ENCODE measurements at regions not wholly inside any gene's neighbourhood (a gene's known extent, or its start where the extent isn't known, plus 50 kb on each side); places are given as distances from the start of the nearest gene placed in this dataset.

DNA sequence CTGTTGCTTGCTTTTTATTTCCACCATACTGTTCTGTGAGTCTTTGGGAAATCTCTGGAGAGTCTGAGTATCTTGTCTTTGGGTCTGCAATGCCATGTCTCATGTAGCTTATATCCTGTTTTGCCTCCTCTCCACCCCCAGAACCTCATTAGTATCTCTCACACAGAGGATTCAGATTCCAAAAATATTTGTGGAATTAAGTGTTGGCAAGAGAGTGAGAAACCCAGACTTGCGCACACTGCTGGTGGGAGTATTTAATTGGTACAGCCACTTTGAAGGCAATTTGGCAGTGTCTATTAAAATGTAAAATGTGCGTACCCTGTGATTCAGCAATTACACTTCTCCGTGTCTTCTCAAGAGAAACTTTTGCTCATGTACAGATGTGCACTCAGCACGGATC, 68.6 kb downstream of the ZNF621 start:
- Histone ChIP-seq H3K9me3 (ENCODE audit: low read depth, low read length) (no peaks in the 10 kb centered on the region), H2AFZ (ENCODE audit: low read length) (no peak overlapping the region), H3K4me3 (ENCODE audit: insufficient read depth, low read length) (no peak overlapping the region), H3K79me2 (ENCODE audit: insufficient read depth, low read length) (no peaks in the 10 kb centered on the region), H3K27ac (ENCODE audit: low read depth, low read length) (no peak overlapping the region), H3K27me3 (ENCODE audit: insufficient read depth, low read length) (no peaks in the 10 kb centered on the region), H3K36me3 (ENCODE audit: insufficient read depth, low read length) (no peaks in the 10 kb centered on the region), H4K20me1 (ENCODE audit: insufficient read depth, low read length) (no peaks in the 10 kb centered on the region), H3K4me1 (ENCODE audit: insufficient read depth, low read length) (peaks cover 4% of the 10 kb centered on the region), H3K4me2 (ENCODE audit: insufficient read depth, low read length) (no peak overlapping the region)
- TF ChIP-seq, protein P1, sequence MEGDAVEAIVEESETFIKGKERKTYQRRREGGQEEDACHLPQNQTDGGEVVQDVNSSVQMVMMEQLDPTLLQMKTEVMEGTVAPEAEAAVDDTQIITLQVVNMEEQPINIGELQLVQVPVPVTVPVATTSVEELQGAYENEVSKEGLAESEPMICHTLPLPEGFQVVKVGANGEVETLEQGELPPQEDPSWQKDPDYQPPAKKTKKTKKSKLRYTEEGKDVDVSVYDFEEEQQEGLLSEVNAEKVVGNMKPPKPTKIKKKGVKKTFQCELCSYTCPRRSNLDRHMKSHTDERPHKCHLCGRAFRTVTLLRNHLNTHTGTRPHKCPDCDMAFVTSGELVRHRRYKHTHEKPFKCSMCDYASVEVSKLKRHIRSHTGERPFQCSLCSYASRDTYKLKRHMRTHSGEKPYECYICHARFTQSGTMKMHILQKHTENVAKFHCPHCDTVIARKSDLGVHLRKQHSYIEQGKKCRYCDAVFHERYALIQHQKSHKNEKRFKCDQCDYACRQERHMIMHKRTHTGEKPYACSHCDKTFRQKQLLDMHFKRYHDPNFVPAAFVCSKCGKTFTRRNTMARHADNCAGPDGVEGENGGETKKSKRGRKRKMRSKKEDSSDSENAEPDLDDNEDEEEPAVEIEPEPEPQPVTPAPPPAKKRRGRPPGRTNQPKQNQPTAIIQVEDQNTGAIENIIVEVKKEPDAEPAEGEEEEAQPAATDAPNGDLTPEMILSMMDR (IDR thresholded peaks at IDR 0.05; ENCODE audit: extremely low read depth, low read depth, low read length) = no peak
- DNase-seq (ENCODE audit: insufficient read length, low spot score, missing footprints) = no peak

DNA sequence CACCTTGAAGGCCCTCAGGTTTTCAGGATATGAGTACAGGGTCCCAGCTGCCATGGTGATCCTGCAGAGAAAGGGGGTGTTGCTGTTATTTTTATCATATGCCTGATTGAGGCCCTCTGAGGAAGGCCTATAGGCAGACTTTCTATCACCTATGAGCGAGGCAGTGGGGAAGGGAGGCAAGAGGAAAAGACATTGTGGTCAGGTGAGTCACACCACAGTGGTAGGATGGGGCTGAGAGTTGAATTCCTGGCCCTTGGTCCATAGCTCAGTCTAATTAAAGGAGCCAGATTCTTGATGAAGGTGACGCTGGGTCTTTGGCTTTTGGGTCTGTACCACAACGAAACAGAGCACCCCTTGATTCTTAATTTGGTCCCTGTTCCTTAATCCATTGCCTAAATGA, 72.7 kb downstream of the ZNF621 start:
- Histone ChIP-seq H3K4me2 (ENCODE audit: insufficient read depth, low read length) (no peak overlapping the region), H3K4me3 (ENCODE audit: insufficient read depth, low read length) (no peak overlapping the region), H3K27me3 (ENCODE audit: insufficient read depth, low read length) (no peaks in the 10 kb centered on the region), H3K36me3 (ENCODE audit: insufficient read depth, low read length) (no peaks in the 10 kb centered on the region), H3K27ac (ENCODE audit: low read depth, low read length) (no peak overlapping the region), H4K20me1 (ENCODE audit: insufficient read depth, low read length) (no peaks in the 10 kb centered on the region), H3K4me1 (ENCODE audit: insufficient read depth, low read length) (peaks cover 4% of the 10 kb centered on the region), H3K9me3 (ENCODE audit: low read depth, low read length) (no peaks in the 10 kb centered on the region), H3K79me2 (ENCODE audit: insufficient read depth, low read length) (no peaks in the 10 kb centered on the region), H2AFZ (ENCODE audit: low read length) (no peak overlapping the region)
- TF ChIP-seq, protein P1 (IDR thresholded peaks at IDR 0.05; ENCODE audit: extremely low read depth, low read depth, low read length) = no peak
- no peak for DNase-seq (ENCODE audit: insufficient read length, low spot score, missing footprints)

DNA sequence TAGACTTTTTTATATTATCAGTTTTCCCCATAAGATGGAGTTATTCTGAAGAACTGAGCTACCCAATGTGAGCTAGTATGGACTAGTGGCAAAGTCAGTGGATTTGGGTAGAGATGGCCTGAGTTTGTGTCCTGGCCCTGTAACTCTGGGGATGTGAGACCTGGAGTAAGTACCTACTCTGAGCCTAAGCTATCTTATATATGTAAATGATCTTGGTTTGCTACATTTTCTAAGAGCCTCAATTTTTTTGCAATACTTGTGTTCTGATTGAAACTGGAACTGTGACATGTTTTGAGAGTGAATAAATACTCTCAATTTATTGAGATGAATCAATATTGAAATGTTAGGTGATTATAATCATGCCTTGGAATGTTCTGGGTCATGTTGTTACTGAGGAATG, 73.6 kb downstream of the ZNF621 start:
- TF ChIP-seq, protein P1 (IDR thresholded peaks at IDR 0.05; ENCODE audit: extremely low read depth, low read depth, low read length) = no peak
- Histone ChIP-seq H3K4me3 (ENCODE audit: insufficient read depth, low read length) (no peak overlapping the region), H3K79me2 (ENCODE audit: insufficient read depth, low read length) (no peaks in the 10 kb centered on the region), H3K27ac (ENCODE audit: low read depth, low read length) (no peak overlapping the region), H3K9me3 (ENCODE audit: low read depth, low read length) (no peaks in the 10 kb centered on the region), H3K27me3 (ENCODE audit: insufficient read depth, low read length) (no peaks in the 10 kb centered on the region), H4K20me1 (ENCODE audit: insufficient read depth, low read length) (no peaks in the 10 kb centered on the region), H3K4me1 (ENCODE audit: insufficient read depth, low read length) (peaks cover 4% of the 10 kb centered on the region), H3K4me2 (ENCODE audit: insufficient read depth, low read length) (no peak overlapping the region), H3K36me3 (ENCODE audit: insufficient read depth, low read length) (no peaks in the 10 kb centered on the region), H2AFZ (ENCODE audit: low read length) (no peak overlapping the region)
- DNase-seq (ENCODE audit: insufficient read length, low spot score, missing footprints) = no peak

DNA sequence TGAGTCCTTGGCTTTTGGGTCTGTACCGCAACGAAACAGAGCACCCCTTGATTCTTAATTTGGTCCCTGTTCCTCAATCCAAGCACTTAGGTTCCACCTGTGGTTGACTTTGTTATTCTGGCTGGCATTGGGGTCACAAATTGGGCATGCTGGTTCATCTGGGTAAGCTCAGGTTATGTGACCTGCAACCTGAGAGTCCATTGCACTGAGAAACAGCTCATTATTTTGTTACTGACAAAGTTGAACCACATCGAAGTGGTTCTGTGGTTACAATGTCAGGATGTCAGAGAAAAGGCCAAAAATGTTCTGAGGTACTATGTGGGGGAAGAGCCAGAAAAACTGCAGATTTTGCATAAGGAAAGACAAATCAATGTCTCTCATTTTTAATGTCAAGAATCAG, 74.2 kb downstream of the ZNF621 start:
- Histone ChIP-seq H3K79me2 (ENCODE audit: insufficient read depth, low read length) (no peaks in the 10 kb centered on the region), H3K27me3 (ENCODE audit: insufficient read depth, low read length) (no peaks in the 10 kb centered on the region), H3K4me1 (ENCODE audit: insufficient read depth, low read length) (no peaks in the 10 kb centered on the region), H4K20me1 (ENCODE audit: insufficient read depth, low read length) (no peaks in the 10 kb centered on the region), H3K9me3 (ENCODE audit: low read depth, low read length) (no peaks in the 10 kb centered on the region), H2AFZ (ENCODE audit: low read length) (no peak overlapping the region), H3K27ac (ENCODE audit: low read depth, low read length) (no peak overlapping the region), H3K4me3 (ENCODE audit: insufficient read depth, low read length) (no peak overlapping the region), H3K4me2 (ENCODE audit: insufficient read depth, low read length) (no peak overlapping the region), H3K36me3 (ENCODE audit: insufficient read depth, low read length) (no peaks in the 10 kb centered on the region)
- DNase-seq (ENCODE audit: insufficient read length, low spot score, missing footprints) = no peak
- TF ChIP-seq, protein P1 (IDR thresholded peaks at IDR 0.05; ENCODE audit: extremely low read depth, low read depth, low read length) = no peak
